CD8-positive, alpha-beta memory T cell (primary cell): ENCODE measurements at regions not wholly inside any gene's neighbourhood (a gene's known extent, or its start where the extent isn't known, plus 50 kb on each side); places are given as distances from the start of the nearest gene placed in this dataset.

Source experiments
- CTCF ChIA-PET: fragments of 350-600 bp; sonication (Branson Sonifier 250); formaldehyde crosslinking; loops from one replicate; lab custom pipeline; 2021; ENCODE audit warnings: antibody characterized with exemption; lab: Charles Lee
- POLR2A ChIA-PET: fragments of 350-600 bp; sonication (Branson Sonifier 250); formaldehyde crosslinking; loops from one replicate; lab custom pipeline; 2021; ENCODE audit warnings: antibody characterized with exemption; lab: Charles Lee
- DNase-seq, 5 donors: peaks; one replicate each; pipeline versions ENCODE4 v3.0.0 to v3.0.0-alpha.2; 2020 to 2022; ENCODE audit warnings: mixed read lengths in 1 of 5
- H3K27ac ChIP-seq: one replicate; pipeline ENCODE4 v1.7.0; 2013; ENCODE audit warnings: low read depth, mild to moderate bottlenecking, low read length, moderate library complexity
- H3K27me3 ChIP-seq: 2 replicates; pipeline ENCODE4 v1.7.0; 2013; ENCODE audit warnings: low read length, mild to moderate bottlenecking; ENCODE audit not compliant: insufficient read depth, poor library complexity, severe bottlenecking
- H3K36me3 ChIP-seq: 2 replicates; pipeline ENCODE4 v1.7.0; 2013; ENCODE audit warnings: mild to moderate bottlenecking, low read length, moderate library complexity; ENCODE audit not compliant: insufficient read depth
- H3K4me1 ChIP-seq: 2 replicates; pipeline ENCODE4 v1.7.0; 2013; ENCODE audit warnings: mild to moderate bottlenecking, low read length, moderate library complexity; ENCODE audit not compliant: insufficient read depth
- H3K4me3 ChIP-seq: 2 replicates; pipeline ENCODE4 v1.7.0; 2013; ENCODE audit warnings: mild to moderate bottlenecking, low read length
- H3K9me3 ChIP-seq: 2 replicates; pipeline ENCODE4 v1.7.0; 2013; ENCODE audit warnings: mild to moderate bottlenecking, low read length
- H3K27ac Mint-ChIP-seq, 8 donors: one replicate each; pipeline ENCODE4 v1.8.0; 2020 to 2021; ENCODE audit warnings: mixed read lengths in 8 of 8, mild to moderate bottlenecking in 6 of 8, inconsistent platforms in 3 of 8, moderate library complexity in 3 of 8
- H3K27me3 Mint-ChIP-seq, 2 donors: one replicate each; pipeline ENCODE4 v1.8.0; 2020 to 2021; ENCODE audit warnings: mixed read lengths in 2 of 2, mild to moderate bottlenecking in 1 of 2, moderate library complexity in 1 of 2
- H3K36me3 Mint-ChIP-seq, 3 donors: one replicate each; pipeline ENCODE4 v1.8.0; 2020 to 2021; ENCODE audit warnings: mixed read lengths in 3 of 3, inconsistent platforms in 1 of 3, mild to moderate bottlenecking in 1 of 3
- H3K4me1 Mint-ChIP-seq, 3 donors: one replicate each; pipeline ENCODE4 v1.8.0; 2020 to 2021; ENCODE audit warnings: mixed read lengths in 3 of 3, inconsistent platforms in 1 of 3, mild to moderate bottlenecking in 1 of 3
- H3K4me3 Mint-ChIP-seq, 7 donors: one replicate each; pipeline ENCODE4 v1.8.0; 2020 to 2021; ENCODE audit warnings: mixed read lengths in 7 of 7, mild to moderate bottlenecking in 6 of 7, moderate library complexity in 4 of 7, inconsistent platforms in 2 of 7
- H3K9me3 Mint-ChIP-seq, 5 donors: one replicate each; pipeline ENCODE4 v1.8.0; 2020 to 2022; ENCODE audit warnings: mixed read lengths in 5 of 5, mild to moderate bottlenecking in 3 of 5, moderate library complexity in 2 of 5, inconsistent platforms in 1 of 5

- no peaks in the 10 kb centered on the region for H3K4me1 ChIP-seq
- ChIA-PET CTCF (no interaction called here), POLR2A (no interaction called here)
- H3K4me1 Mint-ChIP-seq, result no peaks in the 10 kb centered on the region
- H3K36me3 ChIP-seq, result no peaks in the 10 kb centered on the region
- peaks cover 3 to 13% of the 10 kb centered on the region in 2 donors for H3K27me3 Mint-ChIP-seq
- no peaks in the 10 kb centered on the region for H3K27me3 ChIP-seq
- peaks cover 0 to 7% (median 0%) of the 10 kb centered on the region in 3 donors for H3K36me3 Mint-ChIP-seq
- H3K9me3 ChIP-seq, result no peaks in the 10 kb centered on the region
- no peak overlapping the region for H3K4me3 Mint-ChIP-seq
- no peak overlapping the region for H3K27ac ChIP-seq
- no peak overlapping the region for H3K4me3 ChIP-seq
- no peak overlapping the region for H3K27ac Mint-ChIP-seq
- H3K9me3 Mint-ChIP-seq, result peaks cover 0 to 8% (median 2%) of the 10 kb centered on the region in 5 donors
- no peak for DNase-seq
Observed at GRCh38 chr1:222229672-222230312, 318.1 kb downstream of the HHIPL2 start.

- Mint-ChIP-seq H3K27me3 (peaks cover 2 to 13% of the 10 kb centered on the region in 2 donors), H3K4me3 (no peak overlapping the region), H3K9me3 (peaks cover 0 to 8% (median 2%) of the 10 kb centered on the region in 5 donors), H3K4me1 (no peaks in the 10 kb centered on the region), H3K36me3 (peaks cover 0 to 7% (median 0%) of the 10 kb centered on the region in 3 donors), H3K27ac (no peak overlapping the region)
- H3K36me3 ChIP-seq, result no peaks in the 10 kb centered on the region
- ChIA-PET POLR2A (no interaction called here), CTCF (no interaction called here)
- H3K4me3 ChIP-seq, result no peak overlapping the region
- no peaks in the 10 kb centered on the region for H3K27me3 ChIP-seq
- no peak overlapping the region for H3K27ac ChIP-seq
- no peaks in the 10 kb centered on the region for H3K4me1 ChIP-seq
- H3K9me3 ChIP-seq, result no peaks in the 10 kb centered on the region
- no peak for DNase-seq
Observed at GRCh38 chr1:222225316-222225691, 322.6 kb downstream of the HHIPL2 start.

GRCh38 chr1:222224636-222225315, 323.1 kb downstream of the HHIPL2 start:
- Histone ChIP-seq H3K36me3 (no peaks in the 10 kb centered on the region), H3K4me1 (no peaks in the 10 kb centered on the region), H3K27ac (no peak overlapping the region), H3K27me3 (no peaks in the 10 kb centered on the region), H3K4me3 (no peak overlapping the region), H3K9me3 (no peaks in the 10 kb centered on the region)
- CTCF ChIA-PET, result no interaction called here
- H3K27me3 Mint-ChIP-seq, result peaks cover 2 to 13% of the 10 kb centered on the region in 2 donors
- no peak overlapping the region for H3K4me3 Mint-ChIP-seq
- H3K9me3 Mint-ChIP-seq, result peaks cover 0 to 8% (median 2%) of the 10 kb centered on the region in 5 donors
- no peak for DNase-seq
- no peak overlapping the region for H3K27ac Mint-ChIP-seq
- peaks cover 0 to 11% (median 0%) of the 10 kb centered on the region in 3 donors for H3K36me3 Mint-ChIP-seq
- H3K4me1 Mint-ChIP-seq, result no peaks in the 10 kb centered on the region
- POLR2A ChIA-PET, result no interaction called here

- Mint-ChIP-seq H3K9me3 (peaks cover 0 to 11% (median 2%) of the 10 kb centered on the region in 5 donors), H3K36me3 (peaks cover 0 to 11% (median 1%) of the 10 kb centered on the region in 3 donors), H3K4me3 (no peak overlapping the region), H3K4me1 (no peaks in the 10 kb centered on the region), H3K27me3 (peaks cover 2 to 13% of the 10 kb centered on the region in 2 donors), H3K27ac (no peak overlapping the region)
- H3K27me3 ChIP-seq, result no peaks in the 10 kb centered on the region
- DNase-seq, result no peak
- H3K36me3 ChIP-seq, result no peaks in the 10 kb centered on the region
- no peaks in the 10 kb centered on the region for H3K4me1 ChIP-seq
- CTCF ChIA-PET, result no interaction called here
- H3K4me3 ChIP-seq, result no peak overlapping the region
- H3K9me3 ChIP-seq, result no peaks in the 10 kb centered on the region
- no peak overlapping the region for H3K27ac ChIP-seq
- POLR2A ChIA-PET, result no interaction called here
Observed at GRCh38 chr1:222224156-222224555, 323.7 kb downstream of the HHIPL2 start.

- Histone ChIP-seq H3K27me3 (no peaks in the 10 kb centered on the region), H3K36me3 (no peaks in the 10 kb centered on the region), H3K4me3 (no peak overlapping the region), H3K9me3 (no peaks in the 10 kb centered on the region), H3K27ac (no peak overlapping the region), H3K4me1 (no peaks in the 10 kb centered on the region)
- no peak for DNase-seq
- CTCF ChIA-PET, result no interaction called here
- Mint-ChIP-seq H3K27ac (no peak overlapping the region), H3K4me3 (no peak overlapping the region), H3K9me3 (peaks cover 0 to 14% (median 4%) of the 10 kb centered on the region in 5 donors), H3K4me1 (no peaks in the 10 kb centered on the region), H3K27me3 (peaks cover 2 to 13% of the 10 kb centered on the region in 2 donors), H3K36me3 (peaks cover 0 to 8% (median 1%) of the 10 kb centered on the region in 3 donors)
- POLR2A ChIA-PET, result no interaction called here
Observed at GRCh38 chr1:222223010-222223409, 324.9 kb downstream of the HHIPL2 start.

GRCh38 chr1:222216255-222216754, 331.6 kb downstream of the HHIPL2 start:
- DNase-seq, result no peak

GRCh38 chr1:222210776-222211175, 337.1 kb downstream of the HHIPL2 start:
- no peak for DNase-seq
- H3K27me3 Mint-ChIP-seq, result peaks cover 4 to 24% of the 10 kb centered on the region in 2 donors
- H3K9me3 Mint-ChIP-seq, result no peaks in the 10 kb centered on the region
- H3K4me1 Mint-ChIP-seq, result no peaks in the 10 kb centered on the region
- no peak overlapping the region for H3K27ac Mint-ChIP-seq
- Histone ChIP-seq H3K27ac (no peak overlapping the region), H3K9me3 (no peaks in the 10 kb centered on the region), H3K36me3 (no peaks in the 10 kb centered on the region), H3K4me3 (no peak overlapping the region), H3K27me3 (no peaks in the 10 kb centered on the region), H3K4me1 (no peaks in the 10 kb centered on the region)
- H3K4me3 Mint-ChIP-seq, result no peak overlapping the region
- H3K36me3 Mint-ChIP-seq, result no peaks in the 10 kb centered on the region
- CTCF ChIA-PET, result no interaction called here
- POLR2A ChIA-PET, result no interaction called here

More at GRCh38 chr1:222216255-222216754, 331.6 kb downstream of the HHIPL2 start:
- no peaks in the 10 kb centered on the region for H3K4me1 Mint-ChIP-seq
- Histone ChIP-seq H3K27ac (no peak overlapping the region), H3K36me3 (no peaks in the 10 kb centered on the region), H3K27me3 (no peaks in the 10 kb centered on the region), H3K4me3 (no peak overlapping the region), H3K4me1 (no peaks in the 10 kb centered on the region), H3K9me3 (no peaks in the 10 kb centered on the region)
- CTCF ChIA-PET, result interaction anchor here (0.8 kb wide), 1 partner anchor 16 kb away, joined by 3 read pairs; no protein-coding TSS in a partner anchor
- H3K36me3 Mint-ChIP-seq, result peaks cover 0 to 5% (median 1%) of the 10 kb centered on the region in 3 donors
- H3K27me3 Mint-ChIP-seq, result peaks cover 0 to 4% of the 10 kb centered on the region in 2 donors
- H3K27ac Mint-ChIP-seq, result no peak overlapping the region
- POLR2A ChIA-PET, result no interaction called here
- H3K9me3 Mint-ChIP-seq, result peaks cover 0 to 9% (median 3%) of the 10 kb centered on the region in 5 donors
- H3K4me3 Mint-ChIP-seq, result no peak overlapping the region

GRCh38 chr1:222204475-222204874, 343.4 kb downstream of the HHIPL2 start:
- Histone ChIP-seq H3K27me3 (no peaks in the 10 kb centered on the region), H3K9me3 (no peaks in the 10 kb centered on the region), H3K4me1 (no peaks in the 10 kb centered on the region), H3K4me3 (no peak overlapping the region), H3K36me3 (no peaks in the 10 kb centered on the region), H3K27ac (no peak overlapping the region)
- H3K36me3 Mint-ChIP-seq, result no peaks in the 10 kb centered on the region
- ChIA-PET POLR2A (no interaction called here), CTCF (no interaction called here)
- no peak for DNase-seq
- H3K27ac Mint-ChIP-seq, result no peak overlapping the region
- H3K4me3 Mint-ChIP-seq, result no peak overlapping the region
- H3K4me1 Mint-ChIP-seq, result no peaks in the 10 kb centered on the region
- no peaks in the 10 kb centered on the region for H3K9me3 Mint-ChIP-seq
- peaks cover 8 to 14% of the 10 kb centered on the region in 2 donors for H3K27me3 Mint-ChIP-seq
